Stimulated activated CD8-positive, alpha-beta memory T cell treated with anti-CD3 and anti-CD28 coated beads, Interleukin-4, amount 100 ng/mL, for 48 hours (primary cell): ENCODE measurements at regions not wholly inside any gene's neighbourhood (a gene's known extent, or its start where the extent isn't known, plus 50 kb on each side); places are given as distances from the start of the nearest gene placed in this dataset.
"Not testable (repeated sequence)": the region's sequence is repeated elsewhere in the genome, so short reads cannot be mapped to it uniquely, and the experiment has no call there.

ENCODE experiments used
- DNase-seq: peaks from one replicate; pipeline ENCODE4 v3.0.0-alpha.2; 2020

- DNase-seq: no peak
Measured at GRCh38 chrX:5683996-5684395, 544.7 kb downstream of the NLGN4X start.

- DNase-seq: no peak
Measured at GRCh38 chrX:5681159-5681558, 547.5 kb downstream of the NLGN4X start.

- DNase-seq: no peak
Measured at GRCh38 chrX:5674036-5674435, 554.6 kb downstream of the NLGN4X start.

GRCh38 chrX:5672099-5672498 lies 556.6 kb downstream of the NLGN4X start:
- no peak for DNase-seq

- not testable (repeated sequence) for DNase-seq
Measured at GRCh38 chrX:5666689-5667088, 562.0 kb downstream of the NLGN4X start.

- DNase-seq: no peak
Measured at GRCh38 chrX:5656544-5656943, 572.1 kb downstream of the NLGN4X start.

GRCh38 chrX:5650904-5651303 lies 577.8 kb downstream of the NLGN4X start:
- no peak for DNase-seq

GRCh38 chrX:5648941-5649568 lies 579.6 kb downstream of the NLGN4X start:
- DNase-seq: no peak

GRCh38 chrX:5646818-5647217 lies 581.8 kb downstream of the NLGN4X start:
- DNase-seq: no peak

GRCh38 chrX:5644776-5645175 lies 583.9 kb downstream of the NLGN4X start:
- DNase-seq: no peak

GRCh38 chrX:5640071-5640470 lies 588.6 kb downstream of the NLGN4X start:
- no peak for DNase-seq

GRCh38 chrX:5638572-5638971 lies 590.1 kb downstream of the NLGN4X start:
- no peak for DNase-seq

GRCh38 chrX:5632887-5633286 lies 595.8 kb downstream of the NLGN4X start:
- no peak for DNase-seq

GRCh38 chrX:5632061-5632614 lies 596.5 kb downstream of the NLGN4X start:
- no peak for DNase-seq

GRCh38 chrX:5617666-5618065 lies 611.0 kb downstream of the NLGN4X start:
- no peak for DNase-seq

GRCh38 chrX:5595570-5595969 lies 633.1 kb downstream of the NLGN4X start:
- DNase-seq: no peak

- no peak for DNase-seq
Measured at GRCh38 chrX:5586726-5587125, 641.9 kb downstream of the NLGN4X start.

- DNase-seq: no peak
Measured at GRCh38 chrX:5575407-5575806, 653.3 kb downstream of the NLGN4X start.

- DNase-seq: no peak
Measured at GRCh38 chrX:5568934-5569333, 659.7 kb downstream of the NLGN4X start.

- no peak for DNase-seq
Measured at GRCh38 chrX:5559386-5559785, 669.3 kb downstream of the NLGN4X start.

- DNase-seq: no peak
Measured at GRCh38 chrX:5549512-5549911, 679.2 kb downstream of the NLGN4X start.

- DNase-seq: no peak
Measured at GRCh38 chrX:5537098-5537497, 691.6 kb downstream of the NLGN4X start.

- DNase-seq: no peak
Measured at GRCh38 chrX:5536261-5536660, 692.4 kb downstream of the NLGN4X start.

GRCh38 chrX:5528057-5528456 lies 700.6 kb downstream of the NLGN4X start:
- DNase-seq: no peak

- DNase-seq: no peak
Measured at GRCh38 chrX:5526191-5526590, 702.5 kb downstream of the NLGN4X start.
